Upper lobe of left lung (tissue), 6 donors: ENCODE measurements at regions not wholly inside any gene's neighbourhood (a gene's known extent, or its start where the extent isn't known, plus 50 kb on each side); places are given as distances from the start of the nearest gene placed in this dataset.

Experiments
- ATAC-seq, 2 donors: fragments of 200-7000 bp; cut with Tn5 transposase; one replicate each; pipeline ENCODE4 v1.9.1; 2022; ENCODE audit warnings: mild to moderate bottlenecking in 2 of 2, moderate library complexity in 2 of 2; ENCODE audit not compliant: low FRiP score in 2 of 2
- DNase-seq, 2 donors: peaks; one replicate each; pipeline ENCODE4 v3.0.0-alpha.2; 2019 to 2020
- H3K27ac ChIP-seq, 4 donors: fragments of 200-600 bp; sonication (generic); one replicate each; pipeline ENCODE4 v1.5.1; 2016 to 2019
- H3K27me3 ChIP-seq, 4 donors: fragments of 200-600 bp; sonication (generic); one replicate each; pipeline ENCODE4 v1.5.1; 2017 to 2019
- H3K36me3 ChIP-seq, 4 donors: fragments of 200-600 bp; sonication (generic); one replicate each; pipeline ENCODE4 v1.5.1; 2016 to 2019
- H3K4me1 ChIP-seq, 4 donors: fragments of 200-600 bp; sonication (generic); one replicate each; pipeline ENCODE4 v1.5.1; 2018 to 2019
- H3K4me3 ChIP-seq, 4 donors: fragments of 200-600 bp; sonication (generic); one replicate each; pipeline ENCODE4 v1.5.1; 2017 to 2019; ENCODE audit warnings: mild to moderate bottlenecking in 2 of 4, moderate library complexity in 1 of 4
- H3K9me3 ChIP-seq, 4 donors: fragments of 200-600 bp; sonication (generic); one replicate each; pipeline ENCODE4 v1.5.1; 2018 to 2019
- CTCF ChIP-seq, 6 experiments: fragments of 450-650 bp in 4 of 6; fragments of 200-600 bp in 2 of 6; sonication (generic) in 2 of 6; IDR thresholded peaks; one replicate each; pipeline ENCODE4 v1.5.1; 2016 to 2019; ENCODE audit warnings: antibody characterized with exemption in 6 of 6
- EP300 ChIP-seq, 4 donors: sonication (generic); formaldehyde crosslinking; IDR thresholded peaks; one replicate each; pipeline ENCODE4 v1.5.1; 2017; ENCODE audit warnings: antibody characterized with exemption in 4 of 4, control low read depth in 2 of 4
- POLR2A ChIP-seq, 4 donors: fragments of 450-650 bp; IDR thresholded peaks; one replicate each; pipeline ENCODE4 v1.5.1; 2016 to 2017; ENCODE audit warnings: antibody characterized with exemption in 4 of 4, mild to moderate bottlenecking in 2 of 4
- POLR2AphosphoS5 ChIP-seq, 2 donors: sonication (generic); formaldehyde crosslinking; IDR thresholded peaks; one replicate each; pipeline ENCODE4 v1.5.1; 2017; ENCODE audit warnings: antibody characterized with exemption in 2 of 2
- WGBS, 2 donors: methylation state at CpG; one replicate each; pipeline ENCODE4 v1.1.5; 2017 to 2018; 5-methylcytosine and 5-hydroxymethylcytosine counted together
- donor health status: DM: no; HTN: no; CAD: no; lungs with moderate emphysema.
- donor health status: DM: no; HTN: yes; CAD: no; lungs with severe emphysema.

- Histone ChIP-seq H3K36me3 (no peaks in the 10 kb centered on the region), H3K9me3 (no peaks in the 10 kb centered on the region), H3K4me1 (no peaks in the 10 kb centered on the region), H3K4me3 (no peak overlapping the region), H3K27ac (no peak overlapping the region), H3K27me3 (no peaks in the 10 kb centered on the region)
- DNase-seq (no peak), ATAC-seq (no peak)
- no peak for TF ChIP-seq POLR2AphosphoS5 (IDR thresholded peaks at IDR 0.05)
- no peak for TF ChIP-seq POLR2A (IDR thresholded peaks at IDR 0.05)
- no peak for TF ChIP-seq CTCF (IDR thresholded peaks at IDR 0.05)
- no peak for TF ChIP-seq EP300 (IDR thresholded peaks at IDR 0.05)
- 71 to 72% methylated on average over 3 of the region's 3 CpGs for WGBS, 2 donors
These were observed 95.8 kb upstream of the RAP1B start for GRCh38 chr12:68514807-68515411.

- Histone ChIP-seq H3K36me3 (no peaks in the 10 kb centered on the region), H3K27me3 (no peaks in the 10 kb centered on the region), H3K4me3 (no peak overlapping the region), H3K27ac (no peak overlapping the region), H3K4me1 (no peaks in the 10 kb centered on the region), H3K9me3 (no peaks in the 10 kb centered on the region)
- TF ChIP-seq POLR2A (IDR thresholded peaks at IDR 0.05) (no peak), CTCF (IDR thresholded peaks at IDR 0.05) (no peak), POLR2AphosphoS5 (IDR thresholded peaks at IDR 0.05) (no peak), EP300 (IDR thresholded peaks at IDR 0.05) (no peak)
- WGBS, 2 donors, result 91 to 96% methylated on average over 2 of the region's 2 CpGs
- DNase-seq (no peak), ATAC-seq (no peak)
These were observed 94.9 kb upstream of the RAP1B start for GRCh38 chr12:68515793-68516192.

- no peaks in the 10 kb centered on the region for H3K4me1 ChIP-seq
- DNase-seq (no peak), ATAC-seq (peak in 1 of 2 donors; percentile 90)
- no peak overlapping the region for H3K27ac ChIP-seq
- no peaks in the 10 kb centered on the region for H3K36me3 ChIP-seq
- H3K9me3 ChIP-seq, result no peaks in the 10 kb centered on the region
- WGBS, 2 donors, result 56 to 72% methylated on average over 5 of the region's 5 CpGs
- TF ChIP-seq POLR2A (IDR thresholded peaks at IDR 0.05) (no peak), CTCF (IDR thresholded peaks at IDR 0.05) (no peak), POLR2AphosphoS5 (IDR thresholded peaks at IDR 0.05) (no peak), EP300 (IDR thresholded peaks at IDR 0.05) (no peak)
- H3K27me3 ChIP-seq, result no peaks in the 10 kb centered on the region
- H3K4me3 ChIP-seq, result no peak overlapping the region
These were observed 89.3 kb upstream of the RAP1B start for GRCh38 chr12:68521321-68521839.

- no peaks in the 10 kb centered on the region for H3K4me1 ChIP-seq
- H3K9me3 ChIP-seq, result no peaks in the 10 kb centered on the region
- no peak for ATAC-seq
- no peak for DNase-seq
- no peak overlapping the region for H3K27ac ChIP-seq
- H3K36me3 ChIP-seq, result no peaks in the 10 kb centered on the region
- H3K4me3 ChIP-seq, result no peak overlapping the region
- 83 to 88% methylated on average over 5 of the region's 5 CpGs for WGBS, 2 donors
- no peaks in the 10 kb centered on the region for H3K27me3 ChIP-seq
- TF ChIP-seq CTCF (IDR thresholded peaks at IDR 0.05), result no peak
- TF ChIP-seq POLR2A (IDR thresholded peaks at IDR 0.05), result no peak
- TF ChIP-seq POLR2AphosphoS5 (IDR thresholded peaks at IDR 0.05), result no peak
- TF ChIP-seq EP300 (IDR thresholded peaks at IDR 0.05), result no peak
These were observed 88.7 kb upstream of the RAP1B start for GRCh38 chr12:68521848-68522502.
